Body of pancreas (tissue), 4 donors: ENCODE measurements at regions not wholly inside any gene's neighbourhood (a gene's known extent, or its start where the extent isn't known, plus 50 kb on each side); places are given as distances from the start of the nearest gene placed in this dataset.

Experiments used
- ATAC-seq: fragments of 150-250 bp; one replicate; pipeline ENCODE4 v1.9.1; 2016
- DNase-seq, 4 donors: peaks; one replicate each; pipeline ENCODE4 v3.0.0-alpha.2; 2019
- H3K27ac ChIP-seq, 4 donors: fragments of 200-600 bp; sonication (generic); 1 replicate in 3 of 4; 2 replicates in 1 of 4; pipeline versions ENCODE4 v1.5.1 to v1.6.1; 2016 to 2019; ENCODE audit warnings: mild to moderate bottlenecking in 1 of 4, mixed read lengths in 1 of 4, moderate library complexity in 1 of 4
- H3K27me3 ChIP-seq, 2 donors: fragments of 200-600 bp; sonication (generic); one replicate each; pipeline ENCODE4 v1.6.0; 2016; ENCODE audit warnings: mild to moderate bottlenecking in 1 of 2
- H3K36me3 ChIP-seq, 2 donors: fragments of 200-600 bp; sonication (generic); replicated peaks in 1 of 2; 2 replicates each; pipeline ENCODE4 v1.5.1; 2016; ENCODE audit warnings: low read depth in 2 of 2; ENCODE audit not compliant: insufficient read depth in 1 of 2
- H3K4me1 ChIP-seq: fragments of 200-600 bp; sonication (generic); one replicate; pipeline ENCODE4 v1.6.0; 2016
- H3K4me3 ChIP-seq, 2 donors: fragments of 200-600 bp; sonication (generic); 1 replicate in 1 of 2; 2 replicates in 1 of 2; pipeline ENCODE4 v1.5.1; 2016 to 2019
- H3K9me3 ChIP-seq, 3 donors: fragments of 200-600 bp; sonication (generic); 1 replicate in 2 of 3; 2 replicates in 1 of 3; pipeline ENCODE4 v1.5.1; 2016
- CTCF ChIP-seq, 7 experiments: fragments of 450-650 bp in 4 of 7; fragments of 200-600 bp in 3 of 7; sonication (generic) in 3 of 7; IDR thresholded peaks; one replicate each; pipeline ENCODE4 v1.5.1; 2016 to 2019; ENCODE audit warnings: antibody characterized with exemption in 7 of 7
- POLR2A ChIP-seq, 3 donors: fragments of 450-650 bp; IDR thresholded peaks; one replicate each; pipeline ENCODE4 v1.6.1; 2016; ENCODE audit warnings: antibody characterized with exemption in 3 of 3, mild to moderate bottlenecking in 2 of 3
- WGBS, 2 donors: methylation state at CpG; one replicate each; pipeline ENCODE4 v1.1.5; 2017; 5-methylcytosine and 5-hydroxymethylcytosine counted together
- intact Hi-C: fragments of 100-400 bp; cut with DNase I; formaldehyde crosslinking; loops from one replicate; pipeline ENCODE4 v1.15.1; 2023

GRCh38 chr13:106709522-106709921 lies 141.6 kb upstream of the ARGLU1 start:
- Histone ChIP-seq H3K27ac (no peak overlapping the region), H3K4me1 (no peaks in the 10 kb centered on the region), H3K9me3 (no peaks in the 10 kb centered on the region), H3K27me3 (no peaks in the 10 kb centered on the region), H3K4me3 (no peak overlapping the region), H3K36me3 (no peaks in the 10 kb centered on the region)
- intact Hi-C loops = no loop called here
- 68 to 87% methylated on average over 3 of the region's 3 CpGs for WGBS, 2 donors
- ATAC-seq (peak; percentile 50), DNase-seq (no peak)
- no peak for TF ChIP-seq POLR2A (IDR thresholded peaks at IDR 0.05)
- no peak for TF ChIP-seq CTCF (IDR thresholded peaks at IDR 0.05)

GRCh38 chr13:106702505-106702904 lies 134.6 kb upstream of the ARGLU1 start:
- DNase-seq (no peak), ATAC-seq (no peak)
- 47 to 55% methylated on average over 9 of the region's 9 CpGs for WGBS, 2 donors
- H3K4me1 ChIP-seq = no peaks in the 10 kb centered on the region
- no peak overlapping the region for H3K27ac ChIP-seq
- no peak overlapping the region for H3K4me3 ChIP-seq
- no peaks in the 10 kb centered on the region for H3K27me3 ChIP-seq
- H3K36me3 ChIP-seq = no peaks in the 10 kb centered on the region
- intact Hi-C loops = no loop called here
- no peaks in the 10 kb centered on the region for H3K9me3 ChIP-seq
- TF ChIP-seq CTCF (IDR thresholded peaks at IDR 0.05) = no peak
- no peak for TF ChIP-seq POLR2A (IDR thresholded peaks at IDR 0.05)

- DNase-seq (peak in 1 of 4 donors; percentile 4), ATAC-seq (peak; percentile 73)
- Histone ChIP-seq H3K4me1 (no peaks in the 10 kb centered on the region), H3K36me3 (no peaks in the 10 kb centered on the region), H3K9me3 (no peaks in the 10 kb centered on the region), H3K4me3 (no peak overlapping the region), H3K27me3 (no peaks in the 10 kb centered on the region), H3K27ac (no peak overlapping the region)
- intact Hi-C loops = no loop called here
- no peak for TF ChIP-seq POLR2A (IDR thresholded peaks at IDR 0.05)
- TF ChIP-seq CTCF (IDR thresholded peaks at IDR 0.05) = no peak
- WGBS, 2 donors = 58 to 65% methylated on average over 17 of the region's 17 CpGs
Observed at GRCh38 chr13:106701771-106702341, 133.9 kb upstream of the ARGLU1 start.

- Histone ChIP-seq H3K36me3 (no peaks in the 10 kb centered on the region), H3K4me3 (no peak overlapping the region), H3K27ac (no peak overlapping the region), H3K4me1 (no peaks in the 10 kb centered on the region), H3K9me3 (no peaks in the 10 kb centered on the region), H3K27me3 (no peaks in the 10 kb centered on the region)
- TF ChIP-seq POLR2A (IDR thresholded peaks at IDR 0.05) (no peak), CTCF (IDR thresholded peaks at IDR 0.05) (no peak)
- DNase-seq (no peak), ATAC-seq (no peak)
- intact Hi-C loops = no loop called here
- 59 to 69% methylated on average over 4 of the region's 4 CpGs for WGBS, 2 donors
Observed at GRCh38 chr13:106700439-106700838, 132.5 kb upstream of the ARGLU1 start.

GRCh38 chr13:106700007-106700406 lies 132.1 kb upstream of the ARGLU1 start:
- intact Hi-C loops = no loop called here
- H3K36me3 ChIP-seq = no peaks in the 10 kb centered on the region
- H3K4me3 ChIP-seq = no peak overlapping the region
- WGBS, 2 donors = 78 to 84% methylated on average over 8 of the region's 8 CpGs
- H3K27me3 ChIP-seq = no peaks in the 10 kb centered on the region
- H3K9me3 ChIP-seq = no peaks in the 10 kb centered on the region
- ATAC-seq (no peak), DNase-seq (no peak)
- H3K27ac ChIP-seq = no peak overlapping the region
- no peak for TF ChIP-seq CTCF (IDR thresholded peaks at IDR 0.05)
- TF ChIP-seq POLR2A (IDR thresholded peaks at IDR 0.05) = no peak
- no peaks in the 10 kb centered on the region for H3K4me1 ChIP-seq
